Coronary artery (tissue), 2 donors: ENCODE measurements at regions not wholly inside any gene's neighbourhood (a gene's known extent, or its start where the extent isn't known, plus 50 kb on each side); places are given as distances from the start of the nearest gene placed in this dataset.

Experiments
- DNase-seq: peaks from one replicate; pipeline ENCODE4 v3.0.0-alpha.2; 2017; ENCODE audit warnings: low spot score
- H3K27ac ChIP-seq, 2 donors: fragments of 200-600 bp; sonication (generic); one replicate each; pipeline ENCODE4 v1.5.1; 2016 to 2019
- H3K4me3 ChIP-seq: fragments of 200-600 bp; sonication (generic); 2 replicates; pipeline ENCODE4 v1.5.1; 2016; ENCODE audit warnings: mild to moderate bottlenecking, moderate library complexity
- TF ChIP-seq, protein P1 (sequence below): fragments of 200-600 bp; sonication (generic); IDR thresholded peaks from one replicate; pipeline ENCODE4 v1.5.1; 2019; ENCODE audit warnings: antibody characterized with exemption

DNA sequence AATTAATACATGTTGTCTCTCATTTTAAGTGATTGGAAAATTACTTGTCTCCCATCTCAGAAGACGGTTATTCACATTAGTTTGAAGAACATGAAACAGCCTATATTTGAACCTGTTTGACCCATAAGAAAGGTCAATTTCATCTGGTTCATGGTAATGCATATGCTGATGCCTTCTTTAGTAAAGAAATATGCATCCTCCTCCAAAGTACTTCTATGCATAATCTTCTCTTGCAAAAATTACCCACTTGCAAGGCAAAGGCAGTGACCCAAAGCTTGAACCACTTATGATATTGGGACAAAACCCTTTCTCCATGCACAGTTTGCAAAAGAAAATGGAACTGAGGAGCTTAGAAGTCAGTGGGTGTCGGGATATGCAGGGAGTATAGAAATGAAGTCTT, 65.4 kb upstream of the IRX1 start:
- no peak for DNase-seq
- H3K27ac ChIP-seq = no peak overlapping the region
- TF ChIP-seq, protein P1, sequence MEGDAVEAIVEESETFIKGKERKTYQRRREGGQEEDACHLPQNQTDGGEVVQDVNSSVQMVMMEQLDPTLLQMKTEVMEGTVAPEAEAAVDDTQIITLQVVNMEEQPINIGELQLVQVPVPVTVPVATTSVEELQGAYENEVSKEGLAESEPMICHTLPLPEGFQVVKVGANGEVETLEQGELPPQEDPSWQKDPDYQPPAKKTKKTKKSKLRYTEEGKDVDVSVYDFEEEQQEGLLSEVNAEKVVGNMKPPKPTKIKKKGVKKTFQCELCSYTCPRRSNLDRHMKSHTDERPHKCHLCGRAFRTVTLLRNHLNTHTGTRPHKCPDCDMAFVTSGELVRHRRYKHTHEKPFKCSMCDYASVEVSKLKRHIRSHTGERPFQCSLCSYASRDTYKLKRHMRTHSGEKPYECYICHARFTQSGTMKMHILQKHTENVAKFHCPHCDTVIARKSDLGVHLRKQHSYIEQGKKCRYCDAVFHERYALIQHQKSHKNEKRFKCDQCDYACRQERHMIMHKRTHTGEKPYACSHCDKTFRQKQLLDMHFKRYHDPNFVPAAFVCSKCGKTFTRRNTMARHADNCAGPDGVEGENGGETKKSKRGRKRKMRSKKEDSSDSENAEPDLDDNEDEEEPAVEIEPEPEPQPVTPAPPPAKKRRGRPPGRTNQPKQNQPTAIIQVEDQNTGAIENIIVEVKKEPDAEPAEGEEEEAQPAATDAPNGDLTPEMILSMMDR = no peak
- H3K4me3 ChIP-seq = no peak overlapping the region

DNA sequence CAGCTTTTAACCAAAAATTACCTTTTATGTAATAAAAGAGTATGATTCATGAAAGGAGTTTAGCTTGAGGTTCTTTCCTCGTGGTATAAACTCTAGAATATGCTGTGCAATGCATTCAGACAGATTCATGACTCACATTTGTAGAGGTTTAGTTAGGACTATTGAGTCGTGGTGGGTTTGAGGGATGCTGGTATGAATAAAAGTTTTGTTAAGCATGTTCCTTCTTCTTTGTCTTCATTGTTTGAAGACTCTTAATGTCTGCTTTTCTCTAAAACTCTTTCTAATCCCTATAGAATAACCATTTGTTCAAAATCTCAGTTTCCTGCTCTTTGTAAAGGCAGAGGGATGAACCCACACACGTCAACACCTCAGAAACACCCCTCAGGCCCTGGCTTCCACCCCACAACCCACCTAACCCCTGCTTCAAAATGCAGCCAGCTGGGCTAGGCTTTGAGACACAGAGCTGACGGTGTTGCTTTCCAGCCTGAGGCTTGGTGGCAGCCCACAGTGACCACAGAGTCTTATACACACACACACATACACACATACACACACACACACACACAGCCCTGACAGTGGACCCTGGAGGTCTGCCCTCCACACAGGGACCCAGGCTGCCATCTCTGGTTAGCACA, 69.0 kb upstream of the IRX1 start:
- DNase-seq = no peak
- TF ChIP-seq, protein P1 = no peak
- H3K27ac ChIP-seq = no peak overlapping the region
- no peak overlapping the region for H3K4me3 ChIP-seq

GRCh38 chr5:3522491-3522890, 73.1 kb upstream of the IRX1 start:
- Histone ChIP-seq H3K27ac (no peak overlapping the region), H3K4me3 (no peak overlapping the region)
- no peak for DNase-seq
- TF ChIP-seq, protein P1 = no peak

DNA sequence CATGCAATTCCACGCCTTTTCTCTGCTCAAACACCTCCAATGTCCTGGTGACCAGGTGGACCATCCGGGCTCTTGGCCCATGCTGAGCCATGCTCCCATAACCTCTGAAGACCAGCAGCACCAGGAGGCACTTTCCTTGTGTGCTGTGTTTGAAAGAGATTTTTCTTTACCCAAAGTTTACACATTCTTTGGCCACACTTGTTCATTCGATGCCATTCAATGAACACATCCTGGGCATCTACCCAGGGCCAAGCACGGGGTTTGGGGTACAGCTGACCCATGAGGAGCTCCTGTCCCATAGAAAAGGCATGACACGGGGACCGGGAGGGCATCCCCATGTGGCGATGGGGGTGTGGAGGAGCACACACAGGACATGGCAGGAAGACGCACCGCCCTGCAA, 77.1 kb upstream of the IRX1 start:
- no peak overlapping the region for H3K27ac ChIP-seq
- no peak overlapping the region for H3K4me3 ChIP-seq
- TF ChIP-seq, protein P1 = no peak
- DNase-seq = no peak

- Histone ChIP-seq H3K27ac (no peak overlapping the region), H3K4me3 (no peak overlapping the region)
- TF ChIP-seq, protein P1 = no peak
- DNase-seq = no peak
Measured at GRCh38 chr5:3518051-3518450, 77.6 kb upstream of the IRX1 start.

GRCh38 chr5:3517348-3517747, 78.3 kb upstream of the IRX1 start:
- H3K4me3 ChIP-seq = no peak overlapping the region
- H3K27ac ChIP-seq = no peak overlapping the region
- no peak for DNase-seq
- TF ChIP-seq, protein P1 = no peak

DNA sequence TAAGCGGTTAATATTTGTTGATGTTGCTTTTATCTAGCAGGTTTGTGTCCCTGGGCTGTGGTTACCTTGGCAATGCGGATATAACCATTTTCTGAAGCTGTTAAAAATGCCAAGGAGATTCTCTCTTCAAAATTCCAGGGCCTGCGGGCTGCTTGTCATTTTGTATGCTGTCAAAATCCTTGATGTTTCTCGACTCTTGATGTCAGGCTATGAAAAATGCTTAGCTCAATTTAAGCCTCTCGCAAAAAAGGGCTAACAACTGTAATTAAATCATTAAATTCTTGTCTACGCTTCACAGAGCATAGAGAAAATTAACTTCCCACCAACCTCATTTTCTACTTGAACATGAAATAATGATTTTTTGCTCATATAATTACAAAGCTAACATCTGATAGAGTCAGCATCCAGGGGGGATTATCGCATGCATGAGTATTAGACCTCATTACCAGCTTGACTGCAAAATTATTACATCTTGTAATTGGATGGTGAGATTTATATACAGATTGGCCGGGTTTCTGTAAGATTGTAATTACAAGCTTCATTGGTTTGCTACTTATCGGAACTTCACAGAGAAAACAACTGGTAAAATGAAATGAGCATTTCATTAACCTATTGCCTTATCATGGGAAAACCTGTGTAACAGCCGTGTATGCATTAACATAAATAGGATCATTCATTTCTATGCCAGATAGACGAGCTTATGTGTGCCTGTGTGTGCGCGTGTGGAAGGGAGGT, 83.1 kb upstream of the IRX1 start:
- TF ChIP-seq, protein P1 = no peak
- Histone ChIP-seq H3K27ac (no peak overlapping the region), H3K4me3 (no peak overlapping the region)
- no peak for DNase-seq
